Activated CD4-positive, alpha-beta memory T cell treated with anti-CD3 and anti-CD28 coated beads for 36 hours (primary cell): ENCODE measurements at regions not wholly inside any gene's neighbourhood (a gene's known extent, or its start where the extent isn't known, plus 50 kb on each side); places are given as distances from the start of the nearest gene placed in this dataset.

Source experiments
- CTCF ChIA-PET: fragments of 350-600 bp; sonication (Branson Sonifier 250); formaldehyde crosslinking; loops from one replicate; lab custom pipeline; 2021; ENCODE audit warnings: antibody characterized with exemption, inconsistent platforms; lab: Charles Lee
- POLR2A ChIA-PET: fragments of 350-600 bp; sonication (Branson Sonifier 250); formaldehyde crosslinking; loops from one replicate; lab custom pipeline; 2021; ENCODE audit warnings: antibody characterized with exemption; lab: Charles Lee
- DNase-seq: peaks from one replicate; pipeline ENCODE4 v3.0.0-alpha.2; 2020
- H3K27ac Mint-ChIP-seq: one replicate; pipeline ENCODE4 v1.8.0; 2021; ENCODE audit warnings: mixed read lengths
- H3K27me3 Mint-ChIP-seq: one replicate; pipeline ENCODE4 v1.8.0; 2021; ENCODE audit warnings: mixed read lengths
- H3K36me3 Mint-ChIP-seq: one replicate; pipeline ENCODE4 v1.8.0; 2021; ENCODE audit warnings: mixed read lengths
- H3K4me1 Mint-ChIP-seq: one replicate; pipeline ENCODE4 v1.8.0; 2021; ENCODE audit warnings: low read depth, mixed read lengths
- H3K4me3 Mint-ChIP-seq: one replicate; pipeline ENCODE4 v1.8.0; 2021; ENCODE audit warnings: mild to moderate bottlenecking, mixed read lengths
- H3K9me3 Mint-ChIP-seq: one replicate; pipeline ENCODE4 v1.8.0; 2021; ENCODE audit warnings: mixed read lengths
- intact Hi-C: fragments of 100-400 bp; cut with micrococcal nuclease; formaldehyde crosslinking; loops from one replicate; pipeline ENCODE4 v1.15.1; 2023

DNA sequence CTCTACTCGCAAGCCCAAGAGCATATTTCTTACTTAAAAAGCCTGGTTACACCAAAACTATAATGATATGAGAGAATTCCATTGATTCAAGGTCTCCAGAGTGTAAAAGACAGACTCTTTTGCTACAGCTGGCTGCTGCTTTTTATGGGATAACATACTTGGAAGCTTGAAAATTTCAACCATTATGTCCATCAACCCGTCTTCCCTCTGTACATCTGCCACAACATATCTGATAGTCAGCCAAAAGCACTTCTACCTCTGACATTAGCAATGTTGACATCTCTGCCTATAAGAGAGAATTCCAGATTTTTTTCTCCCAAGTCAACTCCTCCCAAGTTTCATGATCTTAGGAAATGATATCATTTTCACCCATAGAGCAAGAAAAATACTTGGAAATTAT is 54.4 kb upstream of the IQCM start:
- CTCF ChIA-PET: no interaction called here
- intact Hi-C loops: no loop called here
- H3K4me3 Mint-ChIP-seq: no peak overlapping the region
- no peaks in the 10 kb centered on the region for H3K4me1 Mint-ChIP-seq
- H3K36me3 Mint-ChIP-seq: no peaks in the 10 kb centered on the region
- H3K27ac Mint-ChIP-seq: no peak overlapping the region
- H3K27me3 Mint-ChIP-seq: no peaks in the 10 kb centered on the region
- no peak for DNase-seq
- POLR2A ChIA-PET: no interaction called here
- H3K9me3 Mint-ChIP-seq: no peaks in the 10 kb centered on the region

DNA sequence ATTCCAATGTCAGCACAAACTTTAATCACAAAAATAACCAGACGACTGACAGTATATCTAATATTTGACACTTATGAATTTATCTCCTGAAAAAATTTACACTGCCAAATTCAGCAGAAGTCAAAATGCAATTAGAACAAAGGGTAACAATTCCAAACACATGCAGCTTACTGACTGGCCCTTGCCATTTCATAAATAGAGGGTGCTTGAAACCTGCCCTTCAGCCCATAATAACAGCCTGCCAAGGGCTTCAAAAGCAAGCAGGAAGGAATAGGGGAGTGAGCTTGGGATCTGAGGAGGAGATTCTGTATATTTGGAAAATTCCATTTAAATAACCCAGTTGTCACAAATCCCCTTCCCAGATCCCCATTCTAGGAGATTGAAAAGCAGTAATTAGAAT is 66.1 kb upstream of the IQCM start:
- ChIA-PET POLR2A (no interaction called here), CTCF (no interaction called here)
- Mint-ChIP-seq H3K4me3 (no peak overlapping the region), H3K36me3 (no peaks in the 10 kb centered on the region), H3K27me3 (peaks cover 5% of the 10 kb centered on the region), H3K27ac (no peak overlapping the region), H3K4me1 (no peaks in the 10 kb centered on the region), H3K9me3 (no peaks in the 10 kb centered on the region)
- DNase-seq: no peak
- intact Hi-C loops: no loop called here

DNA sequence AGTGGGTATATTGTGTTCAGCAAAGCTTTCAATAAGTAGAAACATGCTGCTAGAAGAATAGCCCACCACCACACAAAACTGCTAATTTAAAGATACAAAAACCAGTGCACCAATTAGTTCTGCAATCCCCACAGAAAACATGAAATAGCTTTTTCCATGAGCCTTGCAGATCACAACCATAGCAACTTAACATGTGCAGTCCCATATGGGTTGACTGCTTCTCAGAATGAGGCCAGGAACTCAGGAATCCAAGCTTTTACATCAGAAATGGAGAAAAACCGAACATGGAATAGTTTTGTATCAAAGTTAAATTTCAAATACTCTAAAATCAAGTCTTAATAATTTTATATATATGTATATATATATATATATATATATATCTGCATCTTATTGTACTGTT is 66.6 kb upstream of the IQCM start:
- H3K36me3 Mint-ChIP-seq: no peaks in the 10 kb centered on the region
- intact Hi-C loops: no loop called here
- H3K27ac Mint-ChIP-seq: no peak overlapping the region
- peaks cover 5% of the 10 kb centered on the region for H3K27me3 Mint-ChIP-seq
- ChIA-PET CTCF (no interaction called here), POLR2A (no interaction called here)
- no peaks in the 10 kb centered on the region for H3K9me3 Mint-ChIP-seq
- no peaks in the 10 kb centered on the region for H3K4me1 Mint-ChIP-seq
- DNase-seq: no peak
- no peak overlapping the region for H3K4me3 Mint-ChIP-seq

DNA sequence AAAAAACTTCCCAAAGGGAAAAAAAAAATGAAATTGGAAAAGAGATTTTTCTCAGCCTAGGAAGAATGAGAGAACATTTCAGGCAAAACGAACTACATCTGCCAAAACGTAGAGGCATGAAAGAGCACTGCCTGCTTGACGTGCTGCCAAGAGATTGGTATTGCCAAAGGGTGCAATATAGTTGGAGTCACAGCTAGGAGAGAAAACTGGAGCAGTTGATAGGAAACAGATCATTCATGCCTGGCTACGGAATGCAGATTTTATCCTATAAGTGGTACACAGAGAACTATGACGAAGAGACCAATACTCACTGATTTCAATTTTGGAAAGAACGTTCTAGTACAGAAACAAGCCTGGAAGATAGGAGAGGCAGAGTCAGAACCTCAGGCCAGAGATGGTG is 68.4 kb upstream of the IQCM start:
- intact Hi-C loops: no loop called here
- POLR2A ChIA-PET: no interaction called here
- peaks cover 5% of the 10 kb centered on the region for H3K27me3 Mint-ChIP-seq
- no peaks in the 10 kb centered on the region for H3K9me3 Mint-ChIP-seq
- H3K27ac Mint-ChIP-seq: no peak overlapping the region
- CTCF ChIA-PET: no interaction called here
- H3K36me3 Mint-ChIP-seq: no peaks in the 10 kb centered on the region
- H3K4me3 Mint-ChIP-seq: no peak overlapping the region
- no peak for DNase-seq
- H3K4me1 Mint-ChIP-seq: no peaks in the 10 kb centered on the region

DNA sequence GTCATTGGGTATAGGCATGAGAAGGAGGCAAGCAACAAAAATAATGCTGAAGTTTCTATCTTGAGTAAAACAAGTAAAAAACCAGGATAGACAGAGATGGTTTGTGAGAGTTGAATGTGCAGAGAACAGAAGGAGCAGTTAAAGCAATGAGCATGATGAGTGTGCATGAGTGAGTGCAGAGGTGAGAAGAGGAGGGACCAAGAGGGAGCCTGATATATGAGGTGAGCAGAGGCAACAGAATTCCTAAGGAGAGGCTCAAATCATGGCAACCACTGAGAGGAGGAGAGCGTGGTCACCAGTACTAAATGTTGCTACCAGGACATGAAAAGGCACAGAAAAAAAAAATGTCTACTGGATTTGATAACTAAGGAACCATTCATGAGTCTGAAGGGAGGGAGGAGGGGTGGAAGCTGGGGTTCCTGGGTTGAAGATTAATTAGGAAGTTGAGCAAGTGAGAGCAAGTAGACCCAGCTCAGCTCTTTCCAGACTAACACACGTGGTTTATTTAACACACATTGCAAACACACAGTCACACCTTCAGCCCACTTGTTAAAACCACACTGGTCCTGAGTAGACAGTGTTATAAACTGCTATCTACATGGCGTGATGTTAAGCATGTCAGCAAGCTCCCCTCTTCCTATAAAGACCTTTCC is 69.0 kb upstream of the IQCM start:
- no peaks in the 10 kb centered on the region for H3K36me3 Mint-ChIP-seq
- CTCF ChIA-PET: no interaction called here
- no peaks in the 10 kb centered on the region for H3K9me3 Mint-ChIP-seq
- POLR2A ChIA-PET: no interaction called here
- intact Hi-C loops: no loop called here
- no peak overlapping the region for H3K27ac Mint-ChIP-seq
- H3K27me3 Mint-ChIP-seq: peaks cover 4% of the 10 kb centered on the region
- no peak overlapping the region for H3K4me3 Mint-ChIP-seq
- no peak for DNase-seq
- H3K4me1 Mint-ChIP-seq: no peaks in the 10 kb centered on the region

DNA sequence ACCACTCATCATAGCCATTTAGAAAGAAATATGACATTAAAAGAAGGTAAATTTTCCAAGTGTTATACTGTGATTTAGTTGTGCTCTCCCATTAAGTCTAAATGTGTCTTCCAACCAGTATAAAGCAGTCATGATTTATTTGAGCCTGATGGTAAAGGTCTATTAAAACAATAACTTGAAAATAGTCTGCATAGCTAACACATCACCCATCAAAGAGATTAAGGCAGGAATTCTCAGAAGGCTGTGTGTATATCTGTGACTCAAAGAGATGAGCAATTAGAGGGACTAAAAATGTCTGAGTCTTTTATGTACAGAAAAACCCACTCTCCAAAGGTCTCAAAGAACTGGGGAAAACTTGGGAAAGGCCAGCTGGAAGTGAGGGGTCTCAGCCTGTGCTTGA is 70.3 kb upstream of the IQCM start:
- intact Hi-C loops: no loop called here
- no peak overlapping the region for H3K4me3 Mint-ChIP-seq

DNA sequence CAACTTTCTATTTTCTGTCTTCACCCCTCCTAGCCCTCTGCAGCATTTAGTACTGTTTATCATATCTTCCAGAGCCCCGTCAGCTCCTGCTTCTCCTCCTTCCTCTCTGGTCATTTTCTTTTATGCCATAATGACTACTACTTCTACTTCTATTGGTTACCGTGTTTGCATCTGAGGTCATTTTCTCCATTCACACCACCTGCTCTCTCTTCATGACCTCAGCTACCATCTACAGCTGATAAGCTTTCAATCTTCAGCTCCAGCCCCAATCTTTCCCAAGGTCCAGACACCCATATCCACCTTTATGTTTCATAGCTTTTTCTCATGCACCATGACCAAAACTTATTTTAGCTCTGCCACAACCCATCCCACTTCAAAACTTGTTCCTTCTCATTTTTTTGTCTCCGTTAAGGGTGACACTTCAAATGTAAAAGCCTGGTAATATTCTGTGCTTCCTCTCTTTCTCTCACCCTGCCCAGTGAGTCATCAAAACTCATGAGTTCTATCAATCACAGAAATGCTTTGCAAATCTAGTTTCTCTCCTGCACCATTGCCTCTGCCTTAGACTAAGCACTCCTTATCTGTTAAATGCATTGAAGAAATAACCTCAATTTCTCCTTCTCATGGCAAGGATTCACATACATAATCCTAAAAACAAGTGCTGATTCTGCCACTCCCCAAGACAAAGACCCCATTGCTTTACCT is 71.3 kb upstream of the IQCM start:
- Mint-ChIP-seq H3K36me3 (no peaks in the 10 kb centered on the region), H3K4me1 (no peaks in the 10 kb centered on the region), H3K27ac (no peak overlapping the region), H3K27me3 (no peaks in the 10 kb centered on the region), H3K4me3 (no peak overlapping the region), H3K9me3 (no peaks in the 10 kb centered on the region)
- intact Hi-C loops: no loop called here
- ChIA-PET POLR2A (no interaction called here), CTCF (no interaction called here)
- no peak for DNase-seq

More for the DNA sequence above, 70.3 kb upstream of the IQCM start:
- H3K36me3 Mint-ChIP-seq: no peaks in the 10 kb centered on the region
- no peak for DNase-seq
- H3K27me3 Mint-ChIP-seq: no peaks in the 10 kb centered on the region
- H3K4me1 Mint-ChIP-seq: no peaks in the 10 kb centered on the region
- POLR2A ChIA-PET: no interaction called here
- H3K9me3 Mint-ChIP-seq: no peaks in the 10 kb centered on the region
- CTCF ChIA-PET: no interaction called here
- no peak overlapping the region for H3K27ac Mint-ChIP-seq

DNA sequence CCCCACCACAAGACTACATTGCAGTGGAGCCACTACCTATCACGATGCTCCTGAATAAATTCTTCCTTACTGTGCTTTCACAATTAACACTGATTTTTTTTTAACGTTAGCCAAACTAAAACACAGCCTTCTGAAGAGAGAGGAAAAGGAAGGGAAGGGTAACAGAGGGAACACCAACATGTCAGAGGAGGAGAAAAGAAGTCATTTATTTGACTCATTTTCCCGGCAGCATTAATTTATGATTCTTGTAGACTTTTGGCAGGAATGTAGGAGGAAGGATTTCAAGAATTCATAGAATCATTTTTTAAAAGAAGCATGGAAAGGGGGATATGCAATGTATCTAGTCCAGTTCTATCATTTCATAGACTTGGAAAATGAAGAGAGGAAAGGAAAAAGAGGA is 74.3 kb upstream of the IQCM start:
- no peaks in the 10 kb centered on the region for H3K4me1 Mint-ChIP-seq

DNA sequence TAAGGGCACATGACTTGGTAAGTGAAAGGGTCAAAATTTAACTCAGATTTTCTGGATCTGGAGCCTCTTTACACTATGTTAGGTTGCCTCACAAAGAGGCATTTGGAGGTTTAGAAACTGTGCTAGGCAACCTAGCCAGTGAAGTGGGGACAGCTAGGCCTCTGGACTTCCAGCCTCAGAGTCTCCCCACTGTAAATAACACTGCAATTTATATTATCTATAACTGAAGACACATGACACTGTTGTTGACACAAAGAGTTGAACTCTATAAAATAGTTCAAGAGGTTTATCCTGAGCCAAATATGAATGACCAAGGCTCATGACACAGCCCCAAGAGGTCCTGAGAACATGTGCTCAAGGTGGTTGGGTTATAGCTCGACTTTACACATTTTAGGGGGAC is 74.9 kb upstream of the IQCM start:
- H3K4me3 Mint-ChIP-seq: no peak overlapping the region

More for the DNA sequence above, 74.3 kb upstream of the IQCM start:
- no peaks in the 10 kb centered on the region for H3K27me3 Mint-ChIP-seq
- intact Hi-C loops: no loop called here
- H3K36me3 Mint-ChIP-seq: no peaks in the 10 kb centered on the region
- H3K27ac Mint-ChIP-seq: no peak overlapping the region
- H3K9me3 Mint-ChIP-seq: no peaks in the 10 kb centered on the region
- POLR2A ChIA-PET: no interaction called here
- CTCF ChIA-PET: no interaction called here
- DNase-seq: no peak
- no peak overlapping the region for H3K4me3 Mint-ChIP-seq

DNA sequence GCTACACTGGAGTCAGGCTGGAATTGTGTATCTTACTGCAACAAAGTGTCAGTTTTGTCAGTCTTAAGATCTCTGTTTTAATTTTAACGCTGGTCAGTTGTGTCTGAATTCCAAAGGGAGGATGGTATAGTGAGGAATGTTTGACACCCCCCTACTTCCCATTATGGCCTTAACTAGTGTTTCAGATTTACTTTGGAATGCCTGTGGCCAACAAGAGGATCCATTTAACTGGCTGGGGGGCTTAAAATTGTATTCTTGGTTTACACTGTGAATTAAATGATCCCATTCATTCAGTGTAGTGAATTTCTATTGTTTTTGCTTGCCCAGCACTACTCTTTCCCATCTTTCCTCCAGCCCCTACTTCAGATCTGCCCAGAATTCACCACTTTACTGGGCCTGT is 75.8 kb upstream of the IQCM start:
- Mint-ChIP-seq H3K9me3 (no peaks in the 10 kb centered on the region), H3K27ac (no peak overlapping the region), H3K36me3 (no peaks in the 10 kb centered on the region), H3K4me1 (no peaks in the 10 kb centered on the region), H3K4me3 (no peak overlapping the region), H3K27me3 (no peaks in the 10 kb centered on the region)
- intact Hi-C loops: no loop called here
- ChIA-PET POLR2A (no interaction called here), CTCF (no interaction called here)
- no peak for DNase-seq

More for the DNA sequence above, 74.9 kb upstream of the IQCM start:
- intact Hi-C loops: no loop called here
- no peak for DNase-seq
- Mint-ChIP-seq H3K9me3 (no peaks in the 10 kb centered on the region), H3K27ac (no peak overlapping the region), H3K36me3 (no peaks in the 10 kb centered on the region), H3K27me3 (no peaks in the 10 kb centered on the region), H3K4me1 (no peaks in the 10 kb centered on the region)
- CTCF ChIA-PET: interaction anchor here (0.6 kb wide), 1 partner anchor 62 kb away, joined by 3 read pairs; no protein-coding TSS in a partner anchor
- POLR2A ChIA-PET: no interaction called here

DNA sequence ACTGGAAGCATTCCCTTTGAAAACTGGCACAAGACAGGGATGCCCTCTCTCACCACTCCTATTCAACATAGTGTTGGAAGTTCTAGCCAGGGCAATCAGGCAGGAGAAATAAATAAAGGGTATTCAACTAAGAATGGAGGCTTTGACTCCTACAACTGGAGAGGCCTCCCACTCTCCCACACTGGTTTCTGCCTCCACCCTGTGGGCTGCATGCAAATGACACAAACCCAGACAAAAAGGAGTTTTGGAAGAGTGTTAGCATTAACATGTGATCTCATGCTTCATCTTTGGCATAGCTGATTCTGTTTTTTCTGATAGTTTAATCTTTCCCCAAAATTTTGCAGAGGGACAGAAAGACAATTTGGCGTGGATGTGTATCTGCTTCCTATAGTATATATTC is 80.8 kb upstream of the IQCM start:
- POLR2A ChIA-PET: no interaction called here
- CTCF ChIA-PET: no interaction called here
- DNase-seq: no peak
- Mint-ChIP-seq H3K27me3 (no peaks in the 10 kb centered on the region), H3K27ac (no peak overlapping the region), H3K36me3 (no peaks in the 10 kb centered on the region), H3K9me3 (no peaks in the 10 kb centered on the region), H3K4me1 (no peaks in the 10 kb centered on the region), H3K4me3 (no peak overlapping the region)
- intact Hi-C loops: loop anchor here (2.0 kb wide), 1 partner anchor 526 kb away; no protein-coding TSS in a partner anchor

DNA sequence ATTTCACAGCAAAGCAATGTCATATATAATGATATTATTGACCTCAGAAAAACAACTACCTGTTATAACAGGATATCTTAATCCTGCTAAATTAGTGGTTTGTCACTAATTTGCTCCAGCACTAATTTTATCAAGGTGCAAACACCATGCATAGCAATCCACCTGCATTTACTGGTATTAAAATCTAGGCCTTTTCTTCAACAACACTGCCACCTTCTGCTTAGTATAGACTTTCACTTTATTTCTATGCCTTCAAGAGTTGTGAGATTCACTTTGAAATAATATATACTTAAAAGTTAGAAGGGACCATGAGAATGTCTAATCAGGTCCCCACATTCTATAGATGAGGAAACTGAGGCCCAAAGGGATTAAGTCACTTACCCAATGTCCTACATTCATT is 82.1 kb upstream of the IQCM start:
- ChIA-PET CTCF (no interaction called here), POLR2A (no interaction called here)
- H3K27ac Mint-ChIP-seq: no peak overlapping the region
- DNase-seq: no peak
- no peak overlapping the region for H3K4me3 Mint-ChIP-seq
- intact Hi-C loops: loop anchor here (2.0 kb wide), 1 partner anchor 527 kb away; no protein-coding TSS in a partner anchor
- no peaks in the 10 kb centered on the region for H3K4me1 Mint-ChIP-seq
- no peaks in the 10 kb centered on the region for H3K27me3 Mint-ChIP-seq
- no peaks in the 10 kb centered on the region for H3K36me3 Mint-ChIP-seq
- H3K9me3 Mint-ChIP-seq: no peaks in the 10 kb centered on the region

DNA sequence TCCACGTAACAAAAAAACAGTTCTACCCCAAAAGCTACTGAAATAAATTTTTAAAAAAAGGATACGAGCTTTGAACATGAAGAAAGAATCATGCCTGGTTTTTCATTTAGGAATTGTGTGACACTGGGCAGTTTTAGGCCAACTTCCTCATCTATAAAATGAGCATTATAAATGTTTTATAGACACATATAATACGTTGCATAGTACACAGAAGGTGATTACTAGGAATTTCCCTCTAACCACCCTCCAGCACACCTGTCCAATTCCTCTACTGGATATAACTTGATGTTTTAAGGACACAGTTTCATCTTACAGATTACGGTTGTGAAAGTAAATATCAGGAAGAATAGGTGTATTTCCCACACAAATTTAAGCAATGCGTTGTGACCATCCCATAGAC is 85.5 kb upstream of the IQCM start:
- no peaks in the 10 kb centered on the region for H3K27me3 Mint-ChIP-seq
- H3K4me1 Mint-ChIP-seq: no peaks in the 10 kb centered on the region
- no peak for DNase-seq
- POLR2A ChIA-PET: no interaction called here
- no peak overlapping the region for H3K27ac Mint-ChIP-seq
- H3K36me3 Mint-ChIP-seq: no peaks in the 10 kb centered on the region
- H3K4me3 Mint-ChIP-seq: no peak overlapping the region
- CTCF ChIA-PET: no interaction called here
- H3K9me3 Mint-ChIP-seq: no peaks in the 10 kb centered on the region
- intact Hi-C loops: no loop called here
